ENCODE measurements at regions not wholly inside any gene's neighbourhood (a gene's known extent, or its start where the extent isn't known, plus 50 kb on each side); places are given as distances from the start of the nearest gene placed in this dataset.
"Not testable (repeated sequence)": the region's sequence is repeated elsewhere in the genome, so short reads cannot be mapped to it uniquely, and the experiment has no call there.

DNA sequence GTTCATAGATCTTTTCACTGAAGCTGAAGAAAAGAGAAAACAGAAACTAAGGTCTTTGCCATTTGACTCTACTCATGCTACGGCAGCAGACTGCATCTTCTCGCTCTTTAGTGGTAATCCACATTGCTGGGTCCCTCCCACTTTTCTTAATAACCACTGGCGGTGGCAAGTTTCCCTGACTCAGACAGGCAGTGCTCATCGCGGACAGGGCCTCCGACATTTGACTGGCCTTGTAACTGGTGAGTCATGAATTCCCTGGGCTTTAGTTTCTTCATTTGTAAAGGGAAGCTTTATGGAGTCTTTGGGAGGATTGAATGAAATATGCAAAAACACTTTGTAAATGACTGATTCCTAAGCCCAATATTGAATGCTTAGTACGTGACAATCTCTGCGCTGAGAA lies 238.2 kb upstream of the RBBP8 start:
- in situ Hi-C loops (cut with HindIII; ENCODE audit: low sequenced_read_pairs): no loop called here

DNA sequence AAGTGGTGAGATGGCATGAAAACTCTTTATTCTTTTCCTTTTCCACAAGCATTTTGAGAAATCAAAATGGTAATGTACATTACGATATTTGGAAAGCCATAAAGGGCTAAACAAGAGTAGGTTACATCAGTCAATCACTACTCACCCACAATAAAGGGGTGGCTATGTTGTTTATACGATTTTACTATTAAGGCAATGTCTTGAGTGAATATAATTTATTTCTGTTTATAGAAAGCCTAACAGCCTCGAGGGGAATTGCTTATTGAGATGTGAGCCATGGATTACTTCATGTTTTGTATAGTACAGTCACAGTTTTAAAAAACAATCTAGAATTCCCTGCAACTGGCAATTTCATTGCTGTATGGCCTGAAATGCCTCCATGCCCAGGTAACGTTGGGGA lies 237.5 kb upstream of the RBBP8 start:
- in situ Hi-C loops (cut with HindIII; ENCODE audit: low sequenced_read_pairs): no loop called here

DNA sequence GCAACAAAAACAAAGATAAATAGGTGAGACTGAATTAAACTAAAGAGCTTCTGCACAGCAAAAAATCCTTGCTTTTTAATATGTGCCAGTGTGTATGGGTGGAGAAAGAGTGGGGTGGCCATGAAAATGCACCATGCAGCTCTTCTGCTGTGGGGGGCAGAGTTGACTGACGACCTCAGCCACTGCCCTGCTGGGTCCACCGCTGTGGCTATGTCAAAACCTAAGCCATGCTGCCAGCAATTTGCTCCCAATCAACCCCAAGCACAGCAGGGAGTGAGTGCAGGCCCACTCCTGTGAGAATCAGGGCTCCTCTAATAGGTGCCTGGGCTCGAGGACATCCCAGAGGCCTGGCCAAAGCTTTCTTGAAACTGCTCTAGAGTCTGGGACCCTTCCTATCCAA lies 235.6 kb upstream of the RBBP8 start:
- in situ Hi-C loops (cut with HindIII; ENCODE audit: low sequenced_read_pairs): no loop called here

DNA sequence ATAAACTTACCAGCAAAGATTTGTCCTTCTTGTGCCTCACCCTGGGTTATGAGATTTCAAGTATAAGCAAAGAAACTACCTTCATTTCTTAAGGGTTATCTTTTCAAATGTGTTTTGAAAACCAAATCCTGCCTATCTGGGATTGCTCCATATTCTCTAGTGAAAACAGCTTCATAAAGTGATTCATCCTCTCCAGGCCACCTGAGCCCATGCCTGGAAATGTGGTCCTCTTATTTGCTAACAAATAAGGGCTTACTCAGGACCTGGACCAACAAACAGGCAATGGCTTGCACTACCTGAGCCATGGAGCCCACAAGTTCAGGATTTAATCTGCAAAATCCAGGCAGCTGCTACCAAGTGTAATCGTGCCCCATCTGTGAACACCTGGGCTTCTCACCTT lies 234.4 kb upstream of the RBBP8 start:
- in situ Hi-C loops (cut with HindIII; ENCODE audit: low sequenced_read_pairs): no loop called here

DNA sequence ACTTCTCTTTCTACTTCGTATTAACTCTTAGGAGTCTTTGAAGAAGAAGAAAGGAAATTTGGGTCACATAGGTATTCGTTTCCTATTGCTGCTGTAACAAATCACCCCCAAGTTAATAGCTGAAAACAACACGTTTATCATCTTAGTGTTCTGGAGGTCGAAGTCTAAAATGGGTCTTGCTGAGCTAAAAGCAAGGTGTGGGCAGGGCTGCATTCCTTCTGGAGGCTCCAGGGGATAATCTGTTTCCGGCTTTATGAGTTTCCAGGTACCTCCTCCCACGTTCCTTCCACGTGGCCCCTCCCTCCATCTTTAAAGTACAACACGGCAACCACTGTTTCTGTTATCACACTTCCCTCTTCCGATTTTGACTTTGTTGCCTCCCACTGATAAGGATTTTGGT lies 233.5 kb upstream of the RBBP8 start:
- in situ Hi-C loops (cut with HindIII; ENCODE audit: low sequenced_read_pairs): no loop called here

DNA sequence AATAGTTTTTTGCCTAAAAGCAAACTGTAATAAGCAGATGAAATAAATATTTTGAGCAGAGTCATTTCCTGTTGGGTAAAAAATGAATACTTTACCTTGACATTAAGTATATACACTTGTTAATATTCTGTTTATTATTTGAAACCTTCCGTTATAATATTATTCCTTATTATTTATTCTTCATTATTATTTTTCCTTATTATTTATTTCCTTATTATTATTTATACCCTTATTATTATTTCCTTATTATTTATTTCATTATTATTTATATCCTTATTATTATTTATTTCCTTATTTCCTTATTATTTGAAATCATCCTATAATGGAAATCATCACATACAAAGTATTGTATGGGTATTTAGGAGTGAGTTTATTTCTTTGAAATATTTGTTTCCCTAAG lies 232.2 kb upstream of the RBBP8 start:
- in situ Hi-C loops (cut with HindIII; ENCODE audit: low sequenced_read_pairs): no loop called here

- in situ Hi-C loops (cut with HindIII; ENCODE audit: low sequenced_read_pairs): no loop called here
Observed at GRCh38 chr18:22701326-22701725, 231.8 kb upstream of the RBBP8 start.

- in situ Hi-C loops (cut with HindIII; ENCODE audit: low sequenced_read_pairs): no loop called here
Observed at GRCh38 chr18:22701795-22702194, 231.3 kb upstream of the RBBP8 start.

GRCh38 chr18:22702806-22703205 lies 230.3 kb upstream of the RBBP8 start:
- in situ Hi-C loops (cut with HindIII; ENCODE audit: low sequenced_read_pairs): no loop called here

- in situ Hi-C loops (cut with HindIII; ENCODE audit: low sequenced_read_pairs): no loop called here
Observed at GRCh38 chr18:22703883-22704585, 229.1 kb upstream of the RBBP8 start.

GRCh38 chr18:22704586-22704918 lies 228.6 kb upstream of the RBBP8 start:
- in situ Hi-C loops (cut with HindIII; ENCODE audit: low sequenced_read_pairs): no loop called here

- in situ Hi-C loops (cut with HindIII; ENCODE audit: low sequenced_read_pairs): no loop called here
Observed at GRCh38 chr18:22705328-22705727, 227.8 kb upstream of the RBBP8 start.

- in situ Hi-C loops (cut with HindIII; ENCODE audit: low sequenced_read_pairs): not testable (repeated sequence)
Observed at GRCh38 chr18:22706025-22706424, 227.1 kb upstream of the RBBP8 start.

DNA sequence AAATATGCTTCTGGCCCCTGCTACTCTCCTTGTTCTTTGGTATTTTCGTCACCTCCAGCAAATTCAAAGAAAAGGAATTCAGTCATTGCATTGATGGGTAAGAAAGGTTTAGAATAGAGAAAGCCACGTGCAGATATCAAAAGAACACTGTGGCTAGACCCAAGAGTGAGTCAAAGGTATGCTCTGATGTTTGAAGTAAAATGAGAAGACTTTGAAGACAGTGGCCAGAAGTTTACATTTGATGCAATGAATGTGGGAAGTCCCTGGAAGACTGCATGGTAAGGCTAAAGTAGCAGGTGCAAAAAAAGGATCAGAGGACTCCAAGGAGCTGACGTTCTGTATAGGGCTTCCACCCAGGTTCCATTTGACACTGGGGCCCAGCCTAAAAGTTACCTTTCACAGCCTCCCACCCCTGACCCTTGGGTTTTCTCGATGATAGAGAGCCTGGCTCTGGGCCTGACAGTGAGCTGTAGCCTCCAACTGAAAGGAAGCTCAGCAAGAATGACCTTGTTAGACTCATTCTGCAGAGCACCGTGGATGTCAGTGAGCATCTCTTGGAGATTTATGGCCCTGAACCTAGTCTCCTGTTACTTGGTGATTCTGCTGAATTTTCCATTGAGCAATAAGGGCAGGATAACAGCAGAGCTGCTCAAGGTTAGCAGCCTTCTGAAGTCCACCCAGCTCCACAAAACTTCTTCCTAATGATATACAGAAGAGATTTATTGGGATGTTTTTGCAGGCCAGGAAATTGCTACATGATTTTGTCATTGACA lies 223.7 kb upstream of the RBBP8 start:
- in situ Hi-C loops (cut with HindIII; ENCODE audit: low sequenced_read_pairs): no loop called here

GRCh38 chr18:22710673-22711191 lies 222.4 kb upstream of the RBBP8 start:
- in situ Hi-C loops (cut with HindIII; ENCODE audit: low sequenced_read_pairs): no loop called here

DNA sequence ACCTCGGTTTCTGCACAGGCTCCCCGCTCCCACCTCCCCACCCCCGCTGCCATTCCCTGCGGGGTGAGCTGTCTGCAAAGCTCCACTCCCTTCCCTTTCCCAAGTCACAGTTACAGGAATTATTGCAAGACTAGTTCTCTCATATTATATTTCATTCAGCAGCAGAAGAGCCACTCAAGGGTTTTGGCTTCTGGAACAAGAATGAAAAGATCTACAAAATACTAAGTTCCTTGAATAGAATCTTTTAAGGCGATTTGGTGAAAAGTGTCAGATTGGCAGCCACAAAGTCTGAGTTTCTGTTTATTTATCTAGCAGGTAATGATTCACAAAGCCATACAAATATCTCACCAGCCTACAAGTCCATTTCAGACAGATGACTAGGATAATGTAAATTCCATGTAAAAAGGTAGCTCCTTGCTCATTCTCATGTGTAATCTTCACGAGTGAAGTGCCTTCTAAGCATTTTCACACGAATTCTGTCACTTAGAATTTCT lies 221.9 kb upstream of the RBBP8 start:
- in situ Hi-C loops (cut with HindIII; ENCODE audit: low sequenced_read_pairs): no loop called here

DNA sequence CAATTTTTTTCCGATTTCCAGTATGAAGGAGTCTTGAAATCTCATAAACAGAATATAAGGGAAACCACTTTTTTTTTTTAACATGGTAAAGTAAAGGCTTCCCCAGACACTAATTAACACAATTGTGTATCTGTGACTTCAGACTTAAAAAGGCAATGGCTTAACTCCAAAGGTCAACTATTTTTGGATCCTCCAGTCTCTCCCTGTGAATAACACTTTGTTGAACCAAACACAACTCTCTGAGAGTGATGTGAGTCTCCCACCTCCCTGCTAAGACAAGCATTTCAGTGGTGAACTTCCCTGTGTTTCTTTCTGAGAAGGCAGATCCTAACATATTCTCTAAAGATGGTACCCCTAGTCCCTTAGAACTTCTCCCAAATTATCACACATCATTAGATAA lies 219.6 kb upstream of the RBBP8 start:
- in situ Hi-C loops (cut with HindIII; ENCODE audit: low sequenced_read_pairs): no loop called here

GRCh38 chr18:22717536-22717935 lies 215.6 kb upstream of the RBBP8 start:
- in situ Hi-C loops (cut with HindIII; ENCODE audit: low sequenced_read_pairs): not testable (repeated sequence)

DNA sequence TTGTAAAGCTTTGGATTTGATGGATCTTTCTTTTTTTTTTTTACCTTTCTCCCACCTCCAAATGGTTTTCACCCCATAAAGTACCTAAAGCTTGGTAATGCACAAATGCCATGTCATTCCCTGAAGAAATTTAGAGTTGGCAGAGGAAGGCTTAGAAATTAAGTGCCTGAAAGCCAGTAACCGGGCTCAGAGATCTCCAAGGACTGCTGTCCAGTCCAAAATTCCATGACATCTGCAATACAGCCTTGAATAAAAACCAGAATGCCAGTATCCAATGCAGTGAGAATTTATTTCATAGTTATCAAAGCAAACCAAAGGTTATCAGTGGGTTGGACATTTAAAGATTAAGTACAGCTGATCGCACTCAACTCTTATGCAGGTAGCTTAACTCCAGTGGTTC lies 209.9 kb upstream of the RBBP8 start:
- in situ Hi-C loops (cut with HindIII; ENCODE audit: low sequenced_read_pairs): no loop called here

GRCh38 chr18:22723773-22724172 lies 209.4 kb upstream of the RBBP8 start:
- in situ Hi-C loops (cut with HindIII; ENCODE audit: low sequenced_read_pairs): no loop called here

GRCh38 chr18:22726469-22726868 lies 206.7 kb upstream of the RBBP8 start:
- in situ Hi-C loops (cut with HindIII; ENCODE audit: low sequenced_read_pairs): no loop called here

GRCh38 chr18:22728016-22728415 lies 205.1 kb upstream of the RBBP8 start:
- in situ Hi-C loops (cut with HindIII; ENCODE audit: low sequenced_read_pairs): no loop called here

All from endothelial cell of hepatic sinusoid (primary cell).